ENCODE measurements at regions not wholly inside any gene's neighbourhood (a gene's known extent, or its start where the extent isn't known, plus 50 kb on each side); places are given as distances from the start of the nearest gene placed in this dataset.

- no peak for DNase-seq
These were observed 445.1 kb upstream of the RBMS3 start for GRCh38 chr3:28835751-28836150.

DNA sequence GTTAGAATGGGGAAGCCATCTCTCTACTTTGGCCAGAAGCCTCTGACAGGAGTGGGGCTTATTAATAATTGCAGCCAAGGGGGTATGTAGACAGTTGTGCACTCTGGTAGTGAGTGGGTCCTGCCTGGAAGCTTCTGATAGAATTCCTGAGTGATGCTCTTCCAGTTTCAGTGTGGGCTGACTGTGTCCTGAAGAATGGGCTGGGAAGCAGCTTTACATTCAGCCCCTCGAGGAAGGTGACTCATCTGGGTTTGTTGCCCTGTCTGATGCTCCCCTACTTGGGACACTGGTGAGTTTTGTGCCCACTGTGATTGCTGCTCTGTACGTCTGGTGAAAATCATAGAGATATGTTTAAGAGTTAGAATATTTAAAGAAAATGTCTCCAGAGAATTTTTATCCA is 444.7 kb upstream of the RBMS3 start:
- no peak for DNase-seq

GRCh38 chr3:28840976-28841376 is 439.9 kb upstream of the RBMS3 start:
- DNase-seq, result no peak

DNA sequence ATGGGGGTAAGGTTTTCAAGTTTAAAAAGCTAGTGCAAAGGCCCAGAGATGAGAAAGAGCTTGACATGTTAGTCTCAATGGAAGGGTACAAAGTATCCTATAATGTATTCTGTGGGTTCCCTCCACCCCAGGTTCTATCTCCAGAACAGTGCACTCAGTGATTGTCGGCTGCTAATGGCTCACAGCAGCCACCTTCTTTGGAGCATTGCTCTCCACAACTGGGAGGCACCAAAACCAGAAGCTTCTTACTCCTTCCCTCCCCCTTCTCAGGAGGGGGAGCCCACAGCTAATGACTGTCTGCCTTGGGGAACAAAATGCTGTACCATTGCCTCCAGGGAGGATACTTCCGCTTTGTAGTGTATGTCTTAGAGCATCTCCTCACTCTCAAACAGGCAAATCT is 439.4 kb upstream of the RBMS3 start:
- DNase-seq, result no peak

DNA sequence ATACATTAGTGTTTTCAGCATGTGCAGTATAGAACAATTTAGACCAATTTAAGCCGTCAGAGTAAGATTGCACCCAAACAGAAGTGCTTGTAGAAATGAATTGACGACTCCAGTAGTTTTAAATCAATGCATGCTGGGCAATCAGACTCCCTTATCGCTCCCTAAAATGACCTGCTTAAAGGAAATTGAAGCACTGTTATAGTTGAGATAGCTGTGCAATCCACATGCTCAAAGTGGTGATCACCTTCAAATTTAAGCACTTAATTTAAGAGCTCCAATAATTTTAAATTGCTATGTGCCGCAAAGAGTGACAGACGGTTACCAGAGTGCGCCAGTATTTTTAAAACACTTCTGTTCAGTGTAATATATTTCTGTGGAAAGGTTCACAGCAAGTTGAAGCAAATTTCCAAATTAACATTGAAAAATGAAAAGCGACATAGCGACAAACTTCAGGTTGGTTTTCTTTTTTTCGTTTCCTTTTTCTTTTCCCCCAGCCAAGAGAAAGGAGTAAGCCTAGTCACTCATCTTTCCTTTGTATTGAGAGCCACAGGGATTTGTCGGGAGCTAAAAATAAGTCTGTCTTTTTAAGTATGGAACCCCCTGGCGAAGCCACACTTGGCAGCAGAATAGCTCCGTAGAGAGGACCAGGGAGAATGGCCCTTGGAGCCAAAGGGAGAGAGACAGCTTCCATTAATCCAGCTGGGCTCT is 436.4 kb upstream of the RBMS3 start:
- DNase-seq, result no peak

DNA sequence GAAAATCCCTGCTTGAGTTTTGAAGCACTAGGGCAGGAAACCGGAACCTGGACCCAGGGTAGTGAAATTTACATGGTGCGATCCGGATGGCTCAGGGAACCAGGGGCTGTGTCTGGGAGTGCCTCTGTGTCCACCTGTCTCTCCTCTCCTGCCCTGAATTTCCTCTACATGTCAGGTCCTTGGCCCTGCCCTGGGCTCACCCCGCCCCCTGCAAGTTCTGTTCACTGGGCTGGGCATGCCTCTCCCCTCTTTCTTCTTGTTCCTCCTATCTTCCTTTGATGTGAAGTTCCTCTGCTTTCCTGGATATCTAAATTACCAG is 435.9 kb upstream of the RBMS3 start:
- DNase-seq, result no peak

DNA sequence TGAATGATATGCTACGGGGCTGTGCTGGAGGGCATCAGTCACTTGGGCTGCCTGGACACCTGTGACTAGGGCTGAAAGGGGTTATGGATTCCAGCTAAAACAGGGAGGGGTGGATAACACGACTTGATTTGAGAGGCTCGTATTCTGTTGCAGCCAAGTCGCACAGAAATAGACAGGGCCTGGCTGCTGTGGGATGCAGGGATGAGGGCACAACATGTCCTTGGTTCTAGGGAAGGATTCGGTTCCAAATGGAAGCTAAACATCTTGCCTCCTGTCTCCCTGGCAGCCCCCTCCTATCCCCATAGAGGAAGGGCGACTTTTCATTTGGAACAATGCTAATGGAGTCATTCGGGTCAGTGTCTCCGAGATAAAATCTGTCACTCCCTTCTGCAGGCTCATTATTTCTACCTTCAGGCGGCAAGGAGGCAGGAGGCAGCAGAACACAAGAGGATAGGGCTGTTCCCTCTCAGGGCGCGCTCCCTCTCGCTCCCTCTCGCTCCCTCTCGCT is 433.8 kb upstream of the RBMS3 start:
- DNase-seq, result no peak

DNA sequence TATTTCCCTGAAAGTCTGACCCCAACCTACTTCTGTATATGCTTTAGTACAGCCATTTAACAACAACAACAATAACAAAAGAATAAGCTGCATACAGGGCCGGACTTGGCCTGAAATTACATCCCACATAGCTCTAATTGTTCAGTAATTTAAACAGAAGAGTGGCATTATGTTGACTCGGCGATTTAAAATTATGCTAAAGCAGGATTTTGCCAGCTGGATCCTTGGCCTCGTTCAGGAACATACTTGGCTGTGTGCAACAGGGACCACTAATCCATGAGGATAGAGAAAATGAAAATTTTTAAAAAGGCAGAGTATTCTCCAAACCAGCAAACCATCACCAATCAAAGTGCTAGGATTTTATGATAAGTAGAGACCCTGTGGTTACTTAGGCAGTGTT is 433.1 kb upstream of the RBMS3 start:
- DNase-seq, result no peak

GRCh38 chr3:28850186-28850585 is 430.7 kb upstream of the RBMS3 start:
- DNase-seq, result no peak

GRCh38 chr3:28853830-28854229 is 427.0 kb upstream of the RBMS3 start:
- no peak for DNase-seq

DNA sequence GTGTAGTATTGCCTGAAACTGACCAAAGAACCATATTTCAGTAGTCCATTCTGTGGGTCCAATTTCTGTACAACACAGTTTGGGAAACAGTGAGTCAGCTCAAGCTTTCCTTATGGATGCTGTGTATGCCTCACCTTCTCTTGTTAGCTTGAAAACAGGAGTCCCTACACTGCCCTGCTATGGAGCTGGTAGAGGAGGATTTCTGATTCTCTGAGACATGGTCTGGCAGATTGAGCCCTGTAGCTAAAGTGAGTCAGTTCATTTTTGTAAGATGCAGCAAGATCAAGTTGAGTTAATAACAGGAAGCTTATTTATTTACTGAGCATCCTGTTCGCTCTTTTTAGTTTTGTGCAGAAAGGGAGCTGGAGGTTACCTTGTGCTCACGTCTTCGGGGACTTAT is 424.1 kb upstream of the RBMS3 start:
- no peak for DNase-seq

DNA sequence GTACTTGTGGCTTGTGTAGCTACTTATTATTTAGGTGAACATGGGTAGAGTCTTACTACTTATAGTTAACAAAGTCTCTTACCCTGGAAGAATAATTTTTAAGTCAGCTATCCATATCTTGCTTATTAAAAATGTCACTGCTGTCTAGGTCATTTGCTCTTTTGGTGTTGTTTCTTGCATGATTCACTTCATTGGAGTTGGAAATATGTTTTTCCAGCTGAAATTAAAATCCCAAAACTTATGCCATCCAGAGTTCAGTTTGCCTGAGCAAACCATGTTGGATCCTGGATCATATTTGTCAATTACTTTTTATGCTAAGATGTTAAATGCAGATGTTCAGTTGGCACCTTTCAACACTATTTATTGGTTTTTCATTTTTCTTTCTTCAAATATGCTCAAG is 421.0 kb upstream of the RBMS3 start:
- DNase-seq, result no peak

DNA sequence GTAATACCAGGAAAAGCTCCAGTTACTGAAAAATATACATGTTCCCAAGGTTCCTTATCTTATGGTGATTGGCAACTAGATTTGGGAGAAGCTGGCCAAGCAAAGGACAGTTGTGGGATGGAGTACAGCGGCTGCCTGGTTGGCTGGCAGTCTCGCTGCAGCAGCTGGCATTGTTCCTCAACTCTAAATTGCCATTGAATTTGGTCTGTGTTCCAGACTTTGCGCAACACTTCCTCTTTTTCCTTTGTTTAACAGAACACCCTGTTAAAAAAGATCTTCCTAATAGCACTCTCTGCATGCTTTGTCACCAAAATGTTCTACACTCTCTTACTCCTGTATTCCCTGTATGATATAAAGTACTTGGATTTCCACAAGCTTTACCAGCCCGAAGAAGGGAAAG is 420.6 kb upstream of the RBMS3 start:
- DNase-seq, result no peak

GRCh38 chr3:28863186-28863585 is 417.7 kb upstream of the RBMS3 start:
- no peak for DNase-seq

- no peak for DNase-seq
These were observed 413.0 kb upstream of the RBMS3 start for GRCh38 chr3:28867836-28868235.

- no peak for DNase-seq
These were observed 412.0 kb upstream of the RBMS3 start for GRCh38 chr3:28868897-28869296.

- DNase-seq, result no peak
These were observed 403.0 kb upstream of the RBMS3 start for GRCh38 chr3:28877912-28878311.

DNA sequence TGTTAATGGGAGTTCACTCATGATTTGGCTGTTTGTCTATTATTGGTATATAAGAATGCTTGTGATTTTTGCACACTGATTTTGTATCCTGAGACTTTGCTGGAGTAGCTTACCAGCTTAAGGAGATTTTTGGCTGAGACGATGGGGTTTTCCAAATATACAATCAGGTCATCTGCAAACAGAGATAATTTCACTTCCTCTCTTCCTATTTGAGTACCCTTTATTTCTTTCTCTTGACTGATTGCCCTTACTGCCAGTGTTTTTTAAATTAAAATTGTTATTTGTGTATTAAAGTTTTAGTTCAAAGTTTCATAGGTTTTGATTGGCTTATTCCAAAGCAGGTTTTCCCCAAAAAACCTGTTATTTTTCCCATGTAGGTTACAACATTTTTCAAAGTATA is 390.5 kb upstream of the RBMS3 start:
- no peak for DNase-seq

GRCh38 chr3:28891485-28891884 is 389.4 kb upstream of the RBMS3 start:
- DNase-seq, result no peak

DNA sequence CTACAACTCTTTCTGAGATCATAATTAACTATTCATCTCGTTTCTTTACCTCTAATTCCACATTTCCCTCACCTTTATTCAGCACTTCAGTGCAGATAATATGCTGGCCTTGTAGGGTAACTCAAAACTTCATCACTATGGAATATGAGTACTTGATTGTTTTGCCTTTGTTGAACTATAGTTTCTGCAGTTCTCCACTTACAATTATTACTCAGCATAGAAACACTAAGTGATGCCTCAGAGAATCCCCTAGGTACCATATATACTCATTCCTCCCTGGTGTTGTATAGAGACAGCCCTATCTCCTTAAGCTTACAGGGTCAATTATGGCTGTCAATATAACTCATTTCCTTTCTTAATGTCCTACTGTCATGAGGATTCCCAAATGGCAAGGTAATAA is 380.6 kb upstream of the RBMS3 start:
- DNase-seq, result no peak

DNA sequence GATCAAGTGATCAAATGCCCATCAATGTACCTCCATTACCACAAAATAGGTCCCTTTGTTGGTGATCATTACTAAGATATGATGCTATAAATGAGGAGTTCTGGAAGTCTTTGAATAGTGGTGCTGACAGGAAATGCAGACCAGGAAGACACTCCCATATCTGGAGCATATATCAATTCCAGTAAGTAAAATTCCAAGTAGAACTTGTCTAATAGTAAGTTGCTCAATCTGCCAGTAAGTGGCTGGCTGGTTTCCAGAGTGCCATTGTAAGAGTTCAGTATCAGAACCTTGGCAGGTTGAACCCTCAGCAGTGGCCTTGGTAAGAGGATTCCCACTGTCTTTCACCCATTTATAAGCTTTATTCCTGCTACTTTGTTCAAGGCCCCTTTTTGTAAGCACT is 379.9 kb upstream of the RBMS3 start:
- no peak for DNase-seq

GRCh38 chr3:28903171-28903601 is 377.7 kb upstream of the RBMS3 start:
- DNase-seq, result no peak

DNA sequence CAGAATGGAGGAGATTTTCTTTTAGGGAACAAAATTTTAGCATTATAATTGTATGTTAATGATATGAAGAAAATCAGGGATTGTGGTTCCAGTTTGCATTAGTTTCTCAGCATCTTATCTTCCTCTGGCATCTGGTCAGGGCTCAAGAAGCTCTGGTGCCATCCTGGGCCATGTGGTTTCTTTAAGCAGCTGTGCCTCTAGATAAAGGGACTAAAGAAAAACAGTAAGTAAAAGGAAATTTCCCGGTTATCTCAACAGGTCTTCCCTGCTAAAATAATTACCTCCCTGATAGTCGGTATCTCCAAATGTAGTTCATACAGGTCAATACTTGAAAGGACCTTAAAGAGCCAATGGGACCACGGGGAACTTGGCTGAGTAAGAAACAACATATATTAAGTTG is 375.1 kb upstream of the RBMS3 start:
- no peak for DNase-seq

DNA sequence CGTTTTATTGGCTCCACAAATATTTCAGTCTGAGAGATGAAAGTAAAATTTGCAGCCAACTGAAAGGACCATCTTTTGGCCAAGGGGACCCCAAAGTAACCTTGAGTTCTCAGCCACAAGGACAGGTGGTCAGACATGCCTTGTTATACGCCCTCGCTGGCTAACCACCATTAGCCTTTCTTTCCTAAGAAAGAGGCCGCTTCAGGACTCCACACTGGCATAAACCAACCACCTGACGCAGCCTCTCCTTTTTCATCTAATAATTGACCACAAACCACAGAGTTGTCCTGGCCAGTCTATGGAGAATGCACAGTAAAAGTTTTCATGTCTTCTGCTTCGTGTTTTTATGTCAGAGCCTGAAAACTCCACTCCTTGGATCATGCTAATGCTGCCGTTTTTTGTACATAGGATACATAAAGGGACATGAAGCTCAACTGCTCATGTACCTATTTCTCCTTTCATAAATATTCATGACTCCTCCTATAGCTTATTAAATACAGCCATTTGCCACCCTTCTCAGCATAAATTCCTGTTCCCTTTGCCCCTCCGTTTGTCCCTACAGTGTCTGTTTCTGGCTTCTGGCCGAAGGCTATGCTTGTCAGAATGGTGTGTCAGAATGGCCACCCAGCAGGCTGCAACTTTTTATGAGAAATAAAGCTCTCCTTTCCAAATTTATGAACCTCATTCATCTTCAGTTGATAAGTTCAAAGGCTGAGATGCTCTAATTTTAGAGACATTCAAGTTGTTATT is 374.1 kb upstream of the RBMS3 start:
- no peak for DNase-seq

DNA sequence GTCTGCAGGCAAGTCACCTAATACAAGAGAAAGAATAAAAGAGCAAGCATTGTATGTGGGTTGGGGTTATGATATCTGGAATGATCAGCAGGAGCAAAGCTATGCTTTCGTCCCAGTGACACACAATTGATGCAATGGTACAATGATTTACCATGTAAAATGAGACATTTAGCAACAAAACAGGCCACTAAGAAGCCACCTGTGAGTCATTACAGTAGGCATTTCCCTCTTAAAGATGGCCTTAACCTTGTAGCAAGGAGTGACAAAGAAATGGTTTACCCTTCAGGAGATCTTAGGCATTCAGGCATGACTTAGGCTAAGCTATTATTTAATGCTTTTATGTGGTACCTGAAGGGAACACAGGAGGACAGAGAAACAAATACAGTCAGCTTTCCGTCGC is 373.3 kb upstream of the RBMS3 start:
- DNase-seq, result no peak
